PC-9 (cell line): ENCODE measurements at regions not wholly inside any gene's neighbourhood (a gene's known extent, or its start where the extent isn't known, plus 50 kb on each side); places are given as distances from the start of the nearest gene placed in this dataset.

ENCODE experiments used
- CTCF ChIP-seq: fragments of 200-600 bp; sonication (generic); conservative IDR thresholded peaks from 2 replicates; pipeline ENCODE4 v1.6.1; 2017; ENCODE audit warnings: mixed run types, antibody characterized with exemption, mild to moderate bottlenecking, moderate library complexity
- EZH2 ChIP-seq: fragments of 200-600 bp; sonication (generic); IDR thresholded peaks from 2 replicates; pipeline ENCODE4 v1.8.0; 2017; ENCODE audit warnings: antibody characterized with exemption, low read depth

- TF ChIP-seq CTCF, result no peak
- TF ChIP-seq EZH2, result no peak
Observed at GRCh38 chr12:113684053-113684907, 212.6 kb upstream of the LHX5 start.
